Brain microvascular endothelial cell (primary cell): ENCODE measurements at regions not wholly inside any gene's neighbourhood (a gene's known extent, or its start where the extent isn't known, plus 50 kb on each side); places are given as distances from the start of the nearest gene placed in this dataset.
A peak's percentile ranks its signal among the peaks of the same experiment; 100 is the strongest.

Source experiments
- DNase-seq: peaks from one replicate; pipeline ENCODE4 v3.0.0-alpha.2; 2020
- H3K27ac ChIP-seq: fragments of 250-450 bp; sonication (Bioruptor Pico); 2 replicates; pipeline ENCODE4 v1.5.1; 2020; ENCODE audit warnings: mild to moderate bottlenecking, moderate library complexity
- H3K27me3 ChIP-seq: fragments of 250-450 bp; sonication (Bioruptor Pico); replicated peaks from 2 replicates; pipeline ENCODE4 v1.5.1; 2020; ENCODE audit warnings: mild to moderate bottlenecking
- H3K36me3 ChIP-seq: fragments of 250-450 bp; sonication (Bioruptor Pico); replicated peaks from 2 replicates; pipeline ENCODE4 v1.5.1; 2020; ENCODE audit warnings: mild to moderate bottlenecking
- H3K4me3 ChIP-seq: 2 replicates; pipeline ENCODE4 v1.5.1; 2011; ENCODE audit warnings: low read depth, mild to moderate bottlenecking, control low read depth, low read length, moderate library complexity
- CTCF ChIP-seq: IDR thresholded peaks from 2 replicates; pipeline ENCODE4 v1.5.1; 2011; ENCODE audit warnings: low read depth, mild to moderate bottlenecking, moderate library complexity, low read length, control low read depth, inconsistent platforms; ENCODE audit errors: missing control alignments
- in situ Hi-C: cut with HindIII; loops from 2 replicates; pipeline ENCODE4 v1.10.0; 2017; ENCODE audit warnings: low sequenced_read_pairs, low pct_ligation_motif_present

GRCh38 chr5:159768243-159768642, 148.0 kb upstream of the ADRA1B start:
- H3K27ac ChIP-seq: no peak overlapping the region

GRCh38 chr5:159772698-159773061, 143.6 kb upstream of the ADRA1B start:
- H3K36me3 ChIP-seq: no peaks in the 10 kb centered on the region
- in situ Hi-C loops: no loop called here
- no peak overlapping the region for H3K4me3 ChIP-seq
- no peaks in the 10 kb centered on the region for H3K27me3 ChIP-seq
- no peak for TF ChIP-seq CTCF
- DNase-seq: no peak
- H3K27ac ChIP-seq: peak overlapping the region; percentile 66

More at GRCh38 chr5:159768243-159768642, 148.0 kb upstream of the ADRA1B start:
- H3K36me3 ChIP-seq: no peaks in the 10 kb centered on the region
- no peak for DNase-seq
- in situ Hi-C loops: no loop called here
- H3K27me3 ChIP-seq: no peaks in the 10 kb centered on the region
- H3K4me3 ChIP-seq: no peak overlapping the region
- no peak for TF ChIP-seq CTCF

- peak; percentile 27 for TF ChIP-seq CTCF
- Histone ChIP-seq H3K27ac (peak overlapping the region; percentile 66), H3K27me3 (no peaks in the 10 kb centered on the region), H3K36me3 (no peaks in the 10 kb centered on the region), H3K4me3 (peak overlapping the region; percentile 37)
- peak; percentile 90 for DNase-seq
- in situ Hi-C loops: no loop called here
Measured at GRCh38 chr5:159773062-159773924, 143.0 kb upstream of the ADRA1B start.

GRCh38 chr5:159774476-159775031, 141.7 kb upstream of the ADRA1B start:
- H3K27me3 ChIP-seq: no peaks in the 10 kb centered on the region
- H3K36me3 ChIP-seq: no peaks in the 10 kb centered on the region
- TF ChIP-seq CTCF: no peak
- no peak for DNase-seq
- in situ Hi-C loops: no loop called here
- H3K27ac ChIP-seq: no peak overlapping the region
- H3K4me3 ChIP-seq: no peak overlapping the region

- no peak for TF ChIP-seq CTCF
- no peaks in the 10 kb centered on the region for H3K36me3 ChIP-seq
- DNase-seq: no peak
- H3K27ac ChIP-seq: no peak overlapping the region
- in situ Hi-C loops: no loop called here
- no peak overlapping the region for H3K4me3 ChIP-seq
- no peaks in the 10 kb centered on the region for H3K27me3 ChIP-seq
Measured at GRCh38 chr5:159775890-159776289, 140.4 kb upstream of the ADRA1B start.
